ENCODE measurements at regions not wholly inside any gene's neighbourhood (a gene's known extent, or its start where the extent isn't known, plus 50 kb on each side); places are given as distances from the start of the nearest gene placed in this dataset.
A peak's percentile ranks its signal among the peaks of the same experiment; 100 is the strongest.

GRCh38 chr5:5040712-5041111 lies 99.4 kb upstream of the ADAMTS16 start:
- H3K4me1 ChIP-seq (ENCODE audit: insufficient read depth, low read length), result no peaks in the 10 kb centered on the region
- no peaks in the 10 kb centered on the region for H3K36me3 Mint-ChIP-seq (ENCODE audit: low read depth, unreplicated experiment)
- H3K27ac Mint-ChIP-seq (ENCODE audit: unreplicated experiment), result no peak overlapping the region
- H3K27me3 Mint-ChIP-seq (ENCODE audit: low read depth, unreplicated experiment), result no peaks in the 10 kb centered on the region
- no peak overlapping the region for H2AFZ ChIP-seq (ENCODE audit: low read depth, low read length)
- H3K9me3 Mint-ChIP-seq (ENCODE audit: unreplicated experiment), result peaks cover 4% of the 10 kb centered on the region
- no peaks in the 10 kb centered on the region for H4K20me1 ChIP-seq (ENCODE audit: insufficient read depth, low read length)
- H3K9ac ChIP-seq (ENCODE audit: low read length), result no peak overlapping the region
- FAIRE-seq, result no peak
- H3K4me1 Mint-ChIP-seq (ENCODE audit: low read depth, unreplicated experiment), result peaks cover 12% of the 10 kb centered on the region
- no peaks in the 10 kb centered on the region for H3K27me3 ChIP-seq (ENCODE audit: insufficient read depth, low read length)
- H3K4me2 ChIP-seq (ENCODE audit: low read length), result no peak overlapping the region
- H3K4me3 Mint-ChIP-seq (ENCODE audit: unreplicated experiment), result no peak overlapping the region
- peak; percentile 2 for DNase-seq (ENCODE audit: low read depth)
- TF ChIP-seq EZH2 (IDR thresholded peaks at IDR 0.05; ENCODE audit: insufficient read depth, low read length) (no peak), CTCF (IDR thresholded peaks at IDR 0.05; ENCODE audit: insufficient read depth, low read depth, low read length) (no peak)
- H3K4me3 ChIP-seq (ENCODE audit: insufficient read depth, low read depth, low read length), result no peak overlapping the region
- no peaks in the 10 kb centered on the region for H3K79me2 ChIP-seq (ENCODE audit: insufficient read depth, low read length)
- no peaks in the 10 kb centered on the region for H3K36me3 ChIP-seq (ENCODE audit: insufficient read depth, low read length)
- H3K9me3 ChIP-seq (ENCODE audit: insufficient read depth, low read depth, low read length), result no peaks in the 10 kb centered on the region
- no peak overlapping the region for H3K27ac ChIP-seq (ENCODE audit: low read depth, low read length)

GRCh38 chr5:5042806-5043205 lies 97.3 kb upstream of the ADAMTS16 start:
- no peaks in the 10 kb centered on the region for H3K27me3 Mint-ChIP-seq (ENCODE audit: low read depth, unreplicated experiment)
- peak overlapping the region; percentile 58 for H3K27ac Mint-ChIP-seq (ENCODE audit: unreplicated experiment)
- TF ChIP-seq EZH2 (IDR thresholded peaks at IDR 0.05; ENCODE audit: insufficient read depth, low read length), result no peak
- TF ChIP-seq CTCF (IDR thresholded peaks at IDR 0.05; ENCODE audit: insufficient read depth, low read depth, low read length), result no peak
- Histone ChIP-seq H3K79me2 (ENCODE audit: insufficient read depth, low read length) (no peaks in the 10 kb centered on the region), H2AFZ (ENCODE audit: low read depth, low read length) (no peak overlapping the region), H3K4me3 (ENCODE audit: insufficient read depth, low read depth, low read length) (no peak overlapping the region), H3K36me3 (ENCODE audit: insufficient read depth, low read length) (no peaks in the 10 kb centered on the region), H3K27ac (ENCODE audit: low read depth, low read length) (no peak overlapping the region), H3K27me3 (ENCODE audit: insufficient read depth, low read length) (no peaks in the 10 kb centered on the region), H4K20me1 (ENCODE audit: insufficient read depth, low read length) (no peaks in the 10 kb centered on the region), H3K9ac (ENCODE audit: low read length) (no peak overlapping the region), H3K4me2 (ENCODE audit: low read length) (no peak overlapping the region), H3K4me1 (ENCODE audit: insufficient read depth, low read length) (no peaks in the 10 kb centered on the region), H3K9me3 (ENCODE audit: insufficient read depth, low read depth, low read length) (no peaks in the 10 kb centered on the region)
- H3K4me3 Mint-ChIP-seq (ENCODE audit: unreplicated experiment), result no peak overlapping the region
- H3K4me1 Mint-ChIP-seq (ENCODE audit: low read depth, unreplicated experiment), result peaks cover 12% of the 10 kb centered on the region
- peaks cover 4% of the 10 kb centered on the region for H3K9me3 Mint-ChIP-seq (ENCODE audit: unreplicated experiment)
- no peaks in the 10 kb centered on the region for H3K36me3 Mint-ChIP-seq (ENCODE audit: low read depth, unreplicated experiment)
- no peak for FAIRE-seq
- DNase-seq (ENCODE audit: low read depth), result no peak

GRCh38 chr5:5043346-5043745 lies 96.8 kb upstream of the ADAMTS16 start:
- no peak for FAIRE-seq
- no peaks in the 10 kb centered on the region for H3K27me3 ChIP-seq (ENCODE audit: insufficient read depth, low read length)
- H3K4me1 Mint-ChIP-seq (ENCODE audit: low read depth, unreplicated experiment), result peaks cover 12% of the 10 kb centered on the region

More at GRCh38 chr5:5043346-5043745, 96.8 kb upstream of the ADAMTS16 start:
- H3K27me3 Mint-ChIP-seq (ENCODE audit: low read depth, unreplicated experiment), result no peaks in the 10 kb centered on the region
- Histone ChIP-seq H3K4me2 (ENCODE audit: low read length) (no peak overlapping the region), H3K27ac (ENCODE audit: low read depth, low read length) (no peak overlapping the region), H3K9me3 (ENCODE audit: insufficient read depth, low read depth, low read length) (no peaks in the 10 kb centered on the region), H4K20me1 (ENCODE audit: insufficient read depth, low read length) (no peaks in the 10 kb centered on the region), H3K4me1 (ENCODE audit: insufficient read depth, low read length) (no peaks in the 10 kb centered on the region), H3K9ac (ENCODE audit: low read length) (no peak overlapping the region), H3K36me3 (ENCODE audit: insufficient read depth, low read length) (no peaks in the 10 kb centered on the region), H2AFZ (ENCODE audit: low read depth, low read length) (no peak overlapping the region), H3K4me3 (ENCODE audit: insufficient read depth, low read depth, low read length) (no peak overlapping the region), H3K79me2 (ENCODE audit: insufficient read depth, low read length) (no peaks in the 10 kb centered on the region)
- H3K9me3 Mint-ChIP-seq (ENCODE audit: unreplicated experiment), result peaks cover 4% of the 10 kb centered on the region
- no peaks in the 10 kb centered on the region for H3K36me3 Mint-ChIP-seq (ENCODE audit: low read depth, unreplicated experiment)
- H3K4me3 Mint-ChIP-seq (ENCODE audit: unreplicated experiment), result no peak overlapping the region
- no peak for DNase-seq (ENCODE audit: low read depth)
- no peak for TF ChIP-seq EZH2 (IDR thresholded peaks at IDR 0.05; ENCODE audit: insufficient read depth, low read length)
- no peak for TF ChIP-seq CTCF (IDR thresholded peaks at IDR 0.05; ENCODE audit: insufficient read depth, low read depth, low read length)
- no peak overlapping the region for H3K27ac Mint-ChIP-seq (ENCODE audit: unreplicated experiment)
